MCF 10A (cell line): ENCODE measurements at regions not wholly inside any gene's neighbourhood (a gene's known extent, or its start where the extent isn't known, plus 50 kb on each side); places are given as distances from the start of the nearest gene placed in this dataset.

Experiments used
- BruUV-seq: library from RNA; stranded (reverse); fragments of 400-500 nt; replicated peaks from 2 replicates; lab custom pipeline; 2021; lab: Mats Ljungman, UMichigan
- CTCF ChIA-PET: fragments of 300-600 bp; sonication (Branson Sonifier 250); formaldehyde crosslinking; extraction: SDS; loops from one replicate; lab custom pipeline; 2021; ENCODE audit warnings: antibody characterized with exemption, inconsistent platforms; lab: Yijun Ruan, JAX
- POLR2A ChIA-PET: fragments of 300-600, 350-650 bp; sonication (Branson Sonifier 250); formaldehyde crosslinking; extraction: SDS; loops from one replicate; lab custom pipeline; 2020; ENCODE audit warnings: antibody characterized with exemption, inconsistent platforms; lab: Yijun Ruan, JAX
- DNase-seq: peaks from one replicate; pipeline ENCODE4 v3.0.0-alpha.2; 2018; ENCODE audit not compliant: unreplicated experiment
- H3K27ac Mint-ChIP-seq: one replicate; pipeline ENCODE4 v1.8.0; 2022; ENCODE audit warnings: mild to moderate bottlenecking, low read depth, mixed read lengths; ENCODE audit not compliant: unreplicated experiment
- H3K27me3 Mint-ChIP-seq: one replicate; pipeline ENCODE4 v1.8.0; 2022; ENCODE audit warnings: mixed read lengths; ENCODE audit not compliant: insufficient read depth, unreplicated experiment
- H3K36me3 Mint-ChIP-seq: one replicate; pipeline ENCODE4 v1.8.0; 2022; ENCODE audit warnings: mild to moderate bottlenecking, moderate library complexity, mixed read lengths; ENCODE audit not compliant: insufficient read depth, unreplicated experiment
- H3K4me1 Mint-ChIP-seq: one replicate; pipeline ENCODE4 v1.8.0; 2022; ENCODE audit warnings: mixed read lengths; ENCODE audit not compliant: insufficient read depth, unreplicated experiment
- H3K4me3 Mint-ChIP-seq: one replicate; pipeline ENCODE4 v1.8.0; 2022; ENCODE audit warnings: mild to moderate bottlenecking, moderate library complexity, mixed read lengths; ENCODE audit not compliant: unreplicated experiment
- H3K9me3 Mint-ChIP-seq: one replicate; pipeline ENCODE4 v1.8.0; 2022; ENCODE audit warnings: mixed read lengths; ENCODE audit not compliant: unreplicated experiment
- CTCF ChIP-seq: fragments of 200-600 bp; IDR thresholded peaks from one replicate; pipeline ENCODE4 v1.8.0; 2022; ENCODE audit warnings: antibody characterized with exemption, mild to moderate bottlenecking; ENCODE audit not compliant: unreplicated experiment
- intact Hi-C: fragments of 100-400 bp; cut with micrococcal nuclease; formaldehyde crosslinking; loops from 2 replicates; pipeline ENCODE4 v1.14.1; 2022

- intact Hi-C loops = no loop called here
- ChIA-PET CTCF (interaction anchor here (1.1 kb wide), 1 partner anchor 17 kb away, joined by 3 read pairs; no protein-coding TSS in a partner anchor), POLR2A (no interaction called here)
- H3K36me3 Mint-ChIP-seq = no peaks in the 10 kb centered on the region
- no peaks in the 10 kb centered on the region for H3K27me3 Mint-ChIP-seq
- H3K9me3 Mint-ChIP-seq = peaks cover 11% of the 10 kb centered on the region
- no peak overlapping the region for H3K27ac Mint-ChIP-seq
- H3K4me1 Mint-ChIP-seq = peaks cover 30% of the 10 kb centered on the region
- BruUV-seq = no TSS peak
- H3K4me3 Mint-ChIP-seq = no peak overlapping the region
- TF ChIP-seq CTCF = no peak
- peak; percentile 22 for DNase-seq
These were observed 257.0 kb downstream of the HHIPL2 start for GRCh38 chr1:222290866-222291265.

- peak; percentile 97 for DNase-seq
These were observed 259.9 kb downstream of the HHIPL2 start for GRCh38 chr1:222288053-222288452.

GRCh38 chr1:222286011-222286410, 261.9 kb downstream of the HHIPL2 start:
- ChIA-PET POLR2A (interaction anchor here (1.1 to 1.9 kb wide), 6 partner anchors 9 to 169 kb away, joined by 3 to 7 read pairs (median 5); no protein-coding TSS in a partner anchor), CTCF (interaction anchor here (0.6 to 4.1 kb wide), 7 partner anchors 9 to 304 kb away, joined by 3 to 28 read pairs (median 3); partner anchors contain the start of gene TAF1A)
- Mint-ChIP-seq H3K4me3 (no peak overlapping the region), H3K4me1 (peaks cover 37% of the 10 kb centered on the region), H3K27ac (no peak overlapping the region), H3K9me3 (no peaks in the 10 kb centered on the region), H3K36me3 (peaks cover 4% of the 10 kb centered on the region), H3K27me3 (no peaks in the 10 kb centered on the region)
- TF ChIP-seq CTCF = no peak
- intact Hi-C loops = no loop called here
- BruUV-seq = no TSS peak
- peak; percentile 25 for DNase-seq

More at GRCh38 chr1:222288053-222288452, 259.9 kb downstream of the HHIPL2 start:
- peaks cover 35% of the 10 kb centered on the region for H3K4me1 Mint-ChIP-seq
- no peaks in the 10 kb centered on the region for H3K9me3 Mint-ChIP-seq
- H3K27me3 Mint-ChIP-seq = no peaks in the 10 kb centered on the region
- POLR2A ChIA-PET = no interaction called here
- peak overlapping the region; percentile 19 for H3K4me3 Mint-ChIP-seq
- intact Hi-C loops = loop anchor here (1.0 to 2.0 kb wide), 2 partner anchors 83 to 167 kb away; no protein-coding TSS in a partner anchor
- peak overlapping the region; percentile 68 for H3K27ac Mint-ChIP-seq
- CTCF ChIA-PET = interaction anchor here (0.6 to 4.1 kb wide), 4 partner anchors 15 to 168 kb away, joined by 3 to 28 read pairs (median 4); no protein-coding TSS in a partner anchor
- peak; percentile 15 for TF ChIP-seq CTCF
- peaks cover 4% of the 10 kb centered on the region for H3K36me3 Mint-ChIP-seq
- no TSS peak for BruUV-seq

- peaks cover 37% of the 10 kb centered on the region for H3K4me1 Mint-ChIP-seq
- intact Hi-C loops = no loop called here
- H3K4me3 Mint-ChIP-seq = no peak overlapping the region
- no peak overlapping the region for H3K27ac Mint-ChIP-seq
- no peaks in the 10 kb centered on the region for H3K27me3 Mint-ChIP-seq
- DNase-seq = no peak
- H3K9me3 Mint-ChIP-seq = no peaks in the 10 kb centered on the region
- POLR2A ChIA-PET = interaction anchor here (1.2 to 1.9 kb wide), 5 partner anchors 9 to 54 kb away, joined by 3 to 7 read pairs (median 6); no protein-coding TSS in a partner anchor
- H3K36me3 Mint-ChIP-seq = peaks cover 4% of the 10 kb centered on the region
- CTCF ChIA-PET = interaction anchor here (0.6 to 4.1 kb wide), 6 partner anchors 10 to 304 kb away, joined by 3 to 28 read pairs (median 4); partner anchors contain the start of gene TAF1A
- TF ChIP-seq CTCF = no peak
- BruUV-seq = no TSS peak
These were observed 262.4 kb downstream of the HHIPL2 start for GRCh38 chr1:222285526-222285925.
